ENCODE measurements at regions not wholly inside any gene's neighbourhood (a gene's known extent, or its start where the extent isn't known, plus 50 kb on each side); places are given as distances from the start of the nearest gene placed in this dataset.

DNA sequence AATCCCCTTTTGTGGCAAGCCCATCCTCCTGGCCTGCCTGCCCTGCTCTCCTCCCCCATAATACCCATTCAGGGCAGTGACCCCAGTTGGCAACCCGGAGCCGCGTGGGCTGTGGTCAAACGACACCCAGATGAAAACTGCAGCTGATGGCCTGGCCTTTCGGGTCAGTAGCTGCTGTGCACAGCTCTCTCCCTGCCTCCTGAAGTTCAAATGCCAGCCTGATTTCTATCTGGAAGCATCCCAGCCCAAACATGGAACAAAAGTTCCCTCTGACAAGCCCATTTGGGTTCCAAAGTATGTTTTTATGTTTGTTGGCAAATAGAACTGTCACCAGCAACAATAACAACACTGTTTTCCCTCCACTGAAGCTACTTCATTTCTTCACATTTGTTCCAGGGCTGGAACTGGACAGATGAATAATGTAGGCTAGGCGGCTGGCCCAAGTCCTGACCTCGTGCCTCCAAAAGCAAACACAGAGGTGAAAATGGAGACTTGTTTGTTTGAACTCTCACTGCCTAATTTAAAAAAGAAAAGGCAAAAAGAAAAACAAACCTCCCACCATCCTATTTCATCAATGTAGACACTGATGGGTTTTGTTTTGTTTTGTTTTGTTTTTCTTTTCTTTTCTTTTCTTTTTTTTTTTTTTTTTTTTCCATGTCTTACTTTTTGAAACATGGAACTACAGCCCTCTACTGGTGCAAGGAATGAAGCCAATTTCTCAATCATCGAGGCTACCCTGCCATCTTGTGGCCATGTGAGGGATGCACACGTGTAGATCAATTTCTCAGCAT lies 179.0 kb downstream of the ADSS2 start:
- Histone ChIP-seq H3K4me1 (ENCODE audit: control insufficient read depth, insufficient read depth, low read length) (no peaks in the 10 kb centered on the region), H3K4me3 (ENCODE audit: low read depth in 2 of 2, low read length in 2 of 2) (no peak overlapping the region), H3K27me3 (ENCODE audit: control insufficient read depth, insufficient read depth, low read length) (no peaks in the 10 kb centered on the region), H3K9me3 (ENCODE audit: control insufficient read depth, insufficient read depth, low read depth, low read length) (no peaks in the 10 kb centered on the region), H3K27ac (ENCODE audit: low read length) (no peak overlapping the region), H3K36me3 (ENCODE audit: control insufficient read depth, insufficient read depth, low read length) (no peaks in the 10 kb centered on the region)
- intact Hi-C loops (cut with micrococcal nuclease; ENCODE audit: unreplicated experiment) (loop anchor here (2.0 kb wide), 3 partner anchors 258 to 928 kb away; no protein-coding TSS in a partner anchor), in situ Hi-C loops (cut with HindIII; ENCODE audit: low pct_unique_long_range_greater_than_20kb, low sequenced_read_pairs) (no loop called here)
- CTCF ChIA-PET: no interaction called here
- POLR2A ChIA-PET: no interaction called here
- no TSS peak for BruUV-seq (replicated peaks)
- DNase-seq (ENCODE audit: low read depth, low spot score) (peak; percentile 89), ATAC-seq (peak; percentile 76)
- no peak for TF ChIP-seq POLR2AphosphoS5 (IDR thresholded peaks at IDR 0.05; ENCODE audit: low read depth, low read length)
- TF ChIP-seq, protein P1, sequence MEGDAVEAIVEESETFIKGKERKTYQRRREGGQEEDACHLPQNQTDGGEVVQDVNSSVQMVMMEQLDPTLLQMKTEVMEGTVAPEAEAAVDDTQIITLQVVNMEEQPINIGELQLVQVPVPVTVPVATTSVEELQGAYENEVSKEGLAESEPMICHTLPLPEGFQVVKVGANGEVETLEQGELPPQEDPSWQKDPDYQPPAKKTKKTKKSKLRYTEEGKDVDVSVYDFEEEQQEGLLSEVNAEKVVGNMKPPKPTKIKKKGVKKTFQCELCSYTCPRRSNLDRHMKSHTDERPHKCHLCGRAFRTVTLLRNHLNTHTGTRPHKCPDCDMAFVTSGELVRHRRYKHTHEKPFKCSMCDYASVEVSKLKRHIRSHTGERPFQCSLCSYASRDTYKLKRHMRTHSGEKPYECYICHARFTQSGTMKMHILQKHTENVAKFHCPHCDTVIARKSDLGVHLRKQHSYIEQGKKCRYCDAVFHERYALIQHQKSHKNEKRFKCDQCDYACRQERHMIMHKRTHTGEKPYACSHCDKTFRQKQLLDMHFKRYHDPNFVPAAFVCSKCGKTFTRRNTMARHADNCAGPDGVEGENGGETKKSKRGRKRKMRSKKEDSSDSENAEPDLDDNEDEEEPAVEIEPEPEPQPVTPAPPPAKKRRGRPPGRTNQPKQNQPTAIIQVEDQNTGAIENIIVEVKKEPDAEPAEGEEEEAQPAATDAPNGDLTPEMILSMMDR (IDR thresholded peaks at IDR 0.05): peak; percentile 91

DNA sequence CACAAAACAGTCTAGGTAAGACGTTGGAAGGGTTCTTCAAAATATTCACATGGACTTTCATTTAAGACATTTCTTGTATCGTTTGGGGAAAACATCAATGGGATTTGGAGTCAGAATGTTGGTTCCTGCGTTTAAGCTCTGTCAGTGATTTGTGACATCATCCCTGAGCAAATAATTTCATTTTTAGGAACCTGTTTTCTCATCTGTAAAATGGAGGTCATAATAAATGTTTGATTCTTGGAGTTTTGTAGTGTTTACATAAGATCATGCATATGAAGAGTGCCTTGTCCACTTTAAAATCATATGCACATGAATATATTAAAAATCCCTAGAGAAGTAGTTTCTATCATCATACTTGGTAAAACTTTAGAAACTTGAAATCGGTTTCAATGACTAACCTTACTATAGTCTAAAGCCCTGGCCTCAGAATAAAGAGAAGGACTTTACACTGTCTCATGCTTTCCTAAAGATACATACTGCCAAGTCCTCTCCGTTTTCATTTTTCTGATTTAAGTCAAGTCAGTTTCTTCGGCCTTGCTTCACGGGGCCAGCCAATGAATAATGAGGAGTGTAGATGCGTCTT lies 178.4 kb downstream of the ADSS2 start:
- POLR2A ChIA-PET: no interaction called here
- H3K27ac ChIP-seq (ENCODE audit: low read length): no peak overlapping the region
- ATAC-seq (no peak), DNase-seq (ENCODE audit: low read depth, low spot score) (no peak)
- H3K27me3 ChIP-seq (ENCODE audit: control insufficient read depth, insufficient read depth, low read length): no peaks in the 10 kb centered on the region
- no peak overlapping the region for H3K4me3 ChIP-seq (ENCODE audit: low read depth in 2 of 2, low read length in 2 of 2)
- in situ Hi-C loops (cut with HindIII; ENCODE audit: low pct_unique_long_range_greater_than_20kb, low sequenced_read_pairs) (no loop called here), intact Hi-C loops (cut with micrococcal nuclease; ENCODE audit: unreplicated experiment) (loop anchor here (2.0 kb wide), 3 partner anchors 259 to 929 kb away; no protein-coding TSS in a partner anchor)
- CTCF ChIA-PET: interaction anchor here (0.6 kb wide), 1 partner anchor 259 kb away, joined by 3 read pairs; no protein-coding TSS in a partner anchor
- H3K36me3 ChIP-seq (ENCODE audit: control insufficient read depth, insufficient read depth, low read length): no peaks in the 10 kb centered on the region
- no peaks in the 10 kb centered on the region for H3K4me1 ChIP-seq (ENCODE audit: control insufficient read depth, insufficient read depth, low read length)
- TF ChIP-seq, protein P1 (IDR thresholded peaks at IDR 0.05): peak; percentile 73
- TF ChIP-seq POLR2AphosphoS5 (IDR thresholded peaks at IDR 0.05; ENCODE audit: low read depth, low read length): no peak
- BruUV-seq (replicated peaks): no TSS peak
- no peaks in the 10 kb centered on the region for H3K9me3 ChIP-seq (ENCODE audit: control insufficient read depth, insufficient read depth, low read depth, low read length)

DNA sequence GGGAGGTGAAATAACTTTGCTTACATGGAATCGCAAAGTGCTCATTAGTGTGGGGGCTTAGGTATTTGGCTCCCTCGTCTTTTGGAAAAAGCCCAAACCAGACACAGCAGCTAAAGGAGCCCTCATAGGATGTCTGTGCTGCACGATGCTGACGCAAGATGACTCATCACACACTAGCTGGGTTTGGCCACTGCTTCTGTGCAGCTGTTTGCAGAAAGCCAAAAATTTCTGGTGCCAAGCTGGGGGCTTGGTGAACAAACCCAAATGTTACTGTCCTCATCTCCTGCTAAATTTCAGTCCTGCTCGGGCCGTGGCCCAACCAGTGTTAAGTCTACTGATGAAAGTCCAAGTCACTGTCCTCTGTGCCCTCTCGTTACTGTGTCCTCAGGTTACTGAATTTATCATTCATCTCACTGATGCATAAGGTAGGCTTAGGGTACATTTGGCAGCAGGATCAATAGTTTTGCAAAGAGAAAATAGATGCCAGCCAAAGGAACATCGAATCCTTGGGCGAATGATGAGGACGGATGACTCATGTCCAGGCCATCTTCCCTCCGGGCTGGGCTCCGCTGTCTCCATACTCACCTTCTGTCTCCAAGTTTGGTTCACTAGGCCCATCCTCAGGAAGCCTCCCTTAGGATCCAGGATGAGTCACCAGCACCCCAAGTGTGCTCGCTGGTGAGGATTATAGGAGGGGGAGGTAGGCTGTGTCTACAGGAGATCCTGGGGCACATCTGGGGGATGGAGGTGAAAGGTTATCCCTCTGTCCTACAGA lies 177.7 kb downstream of the ADSS2 start:
- TF ChIP-seq, protein P2, sequence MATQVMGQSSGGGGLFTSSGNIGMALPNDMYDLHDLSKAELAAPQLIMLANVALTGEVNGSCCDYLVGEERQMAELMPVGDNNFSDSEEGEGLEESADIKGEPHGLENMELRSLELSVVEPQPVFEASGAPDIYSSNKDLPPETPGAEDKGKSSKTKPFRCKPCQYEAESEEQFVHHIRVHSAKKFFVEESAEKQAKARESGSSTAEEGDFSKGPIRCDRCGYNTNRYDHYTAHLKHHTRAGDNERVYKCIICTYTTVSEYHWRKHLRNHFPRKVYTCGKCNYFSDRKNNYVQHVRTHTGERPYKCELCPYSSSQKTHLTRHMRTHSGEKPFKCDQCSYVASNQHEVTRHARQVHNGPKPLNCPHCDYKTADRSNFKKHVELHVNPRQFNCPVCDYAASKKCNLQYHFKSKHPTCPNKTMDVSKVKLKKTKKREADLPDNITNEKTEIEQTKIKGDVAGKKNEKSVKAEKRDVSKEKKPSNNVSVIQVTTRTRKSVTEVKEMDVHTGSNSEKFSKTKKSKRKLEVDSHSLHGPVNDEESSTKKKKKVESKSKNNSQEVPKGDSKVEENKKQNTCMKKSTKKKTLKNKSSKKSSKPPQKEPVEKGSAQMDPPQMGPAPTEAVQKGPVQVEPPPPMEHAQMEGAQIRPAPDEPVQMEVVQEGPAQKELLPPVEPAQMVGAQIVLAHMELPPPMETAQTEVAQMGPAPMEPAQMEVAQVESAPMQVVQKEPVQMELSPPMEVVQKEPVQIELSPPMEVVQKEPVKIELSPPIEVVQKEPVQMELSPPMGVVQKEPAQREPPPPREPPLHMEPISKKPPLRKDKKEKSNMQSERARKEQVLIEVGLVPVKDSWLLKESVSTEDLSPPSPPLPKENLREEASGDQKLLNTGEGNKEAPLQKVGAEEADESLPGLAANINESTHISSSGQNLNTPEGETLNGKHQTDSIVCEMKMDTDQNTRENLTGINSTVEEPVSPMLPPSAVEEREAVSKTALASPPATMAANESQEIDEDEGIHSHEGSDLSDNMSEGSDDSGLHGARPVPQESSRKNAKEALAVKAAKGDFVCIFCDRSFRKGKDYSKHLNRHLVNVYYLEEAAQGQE (IDR thresholded peaks at IDR 0.05; ENCODE audit: insufficient read depth in 1 of 2, low read depth in 2 of 2, low read length in 1 of 2): no peak
- TF ChIP-seq, protein P1 (IDR thresholded peaks at IDR 0.05): no peak
- TF ChIP-seq POLR2AphosphoS5 (IDR thresholded peaks at IDR 0.05; ENCODE audit: low read depth, low read length): no peak
- TF ChIP-seq TCF7L2 (IDR thresholded peaks at IDR 0.05; ENCODE audit: low read depth, low read length): no peak
- TF ChIP-seq SIN3A (IDR thresholded peaks at IDR 0.05; ENCODE audit: borderline replicate concordance, insufficient read depth, low read depth, low read length): no peak
- in situ Hi-C loops (cut with HindIII; ENCODE audit: low pct_unique_long_range_greater_than_20kb, low sequenced_read_pairs) (no loop called here), intact Hi-C loops (cut with micrococcal nuclease; ENCODE audit: unreplicated experiment) (loop anchor here (2.0 kb wide), 3 partner anchors 259 to 929 kb away; no protein-coding TSS in a partner anchor)
- H3K4me1 ChIP-seq (ENCODE audit: control insufficient read depth, insufficient read depth, low read length): no peaks in the 10 kb centered on the region
- BruUV-seq (replicated peaks): no TSS peak
- ATAC-seq: peak; percentile 73; the same call in 1 of the 2 replicates
- ChIA-PET POLR2A (no interaction called here), CTCF (interaction anchor here (0.6 kb wide), 1 partner anchor 259 kb away, joined by 3 read pairs; no protein-coding TSS in a partner anchor)
- no peaks in the 10 kb centered on the region for H3K27me3 ChIP-seq (ENCODE audit: control insufficient read depth, insufficient read depth, low read length)
- H3K36me3 ChIP-seq (ENCODE audit: control insufficient read depth, insufficient read depth, low read length): no peaks in the 10 kb centered on the region
- H3K27ac ChIP-seq (ENCODE audit: low read length): no peak overlapping the region
- no peaks in the 10 kb centered on the region for H3K9me3 ChIP-seq (ENCODE audit: control insufficient read depth, insufficient read depth, low read depth, low read length)
- no peak overlapping the region for H3K4me3 ChIP-seq (ENCODE audit: low read depth in 2 of 2, low read length in 2 of 2)
- DNase-seq (ENCODE audit: low read depth, low spot score): no peak

All from Panc1 (cell line).